AG20443 (cell line): ENCODE measurements at regions not wholly inside any gene's neighbourhood (a gene's known extent, or its start where the extent isn't known, plus 50 kb on each side); places are given as distances from the start of the nearest gene placed in this dataset.
"Not testable (repeated sequence)": the region's sequence is repeated elsewhere in the genome, so short reads cannot be mapped to it uniquely, and the experiment has no call there.

Experiments
- DNase-seq: peaks from one replicate; pipeline ENCODE4 v3.0.0; 2012; ENCODE audit warnings: low spot score, mixed read lengths

- no peak for DNase-seq
These were observed 362.2 kb upstream of the IRAK1BP1 start for GRCh38 chr6:78505178-78505577.

DNA sequence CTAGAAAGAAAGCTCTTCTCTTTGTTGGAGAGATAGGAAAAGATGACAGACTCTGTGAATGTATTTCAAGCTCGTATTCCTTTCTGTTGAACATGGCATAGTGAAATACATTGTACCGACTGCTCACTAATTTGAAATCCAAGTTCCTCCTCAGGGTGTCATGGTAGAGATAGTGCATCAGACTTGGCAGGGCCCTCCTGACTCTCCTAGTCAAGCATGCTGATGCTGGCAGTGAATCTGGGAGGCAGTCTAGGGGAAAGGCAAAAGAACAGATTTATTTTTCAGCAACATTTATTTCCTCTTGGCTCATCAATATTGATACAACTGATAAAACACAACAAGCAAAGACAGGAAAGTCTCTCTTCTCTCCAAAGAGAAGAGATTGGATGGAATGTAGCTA, 356.3 kb upstream of the IRAK1BP1 start:
- no peak for DNase-seq

- no peak for DNase-seq
These were observed 353.5 kb upstream of the IRAK1BP1 start for GRCh38 chr6:78513856-78514255.

- no peak for DNase-seq
These were observed 352.1 kb upstream of the IRAK1BP1 start for GRCh38 chr6:78515271-78515670.

DNA sequence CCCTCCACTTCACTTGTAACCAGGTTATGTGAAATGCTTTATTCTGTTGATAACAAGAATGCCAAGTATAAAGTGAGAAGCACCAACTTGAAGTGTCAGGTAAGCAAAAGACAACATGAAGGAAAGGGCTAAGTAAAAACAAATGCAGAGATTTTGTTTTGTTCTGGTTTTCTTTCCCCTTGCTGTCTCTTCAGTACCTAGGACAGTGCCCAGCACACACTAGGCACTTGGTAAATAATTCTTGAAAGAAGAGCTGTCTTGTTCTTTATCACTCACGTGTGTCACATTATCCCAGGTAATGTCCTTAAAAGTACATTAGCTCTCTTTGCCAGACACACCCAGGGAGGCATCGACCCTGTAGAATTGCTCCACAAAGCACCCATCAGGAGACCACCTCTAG, 350.0 kb upstream of the IRAK1BP1 start:
- no peak for DNase-seq

GRCh38 chr6:78523622-78524021, 343.7 kb upstream of the IRAK1BP1 start:
- no peak for DNase-seq

GRCh38 chr6:78525976-78526375, 341.4 kb upstream of the IRAK1BP1 start:
- no peak for DNase-seq

DNA sequence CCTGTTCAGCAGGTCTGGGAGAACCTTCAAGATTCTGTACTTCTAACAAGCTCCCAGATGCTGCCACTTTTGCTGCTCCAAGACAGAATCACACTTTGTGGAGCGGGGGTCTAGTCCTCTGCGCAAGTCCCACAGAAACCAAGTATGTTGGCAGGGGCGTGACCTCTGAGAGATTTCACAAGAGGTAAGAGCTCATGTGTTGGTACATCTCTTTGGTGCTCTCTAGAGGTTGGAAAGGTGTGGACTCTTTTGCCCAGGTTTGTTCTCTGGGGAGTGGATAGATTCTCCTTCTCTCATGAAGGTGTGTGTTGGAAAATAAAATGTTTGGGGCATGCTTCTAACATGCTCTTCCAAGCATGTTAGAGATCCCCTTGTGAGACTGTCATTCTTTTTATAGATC, 340.9 kb upstream of the IRAK1BP1 start:
- DNase-seq = no peak

DNA sequence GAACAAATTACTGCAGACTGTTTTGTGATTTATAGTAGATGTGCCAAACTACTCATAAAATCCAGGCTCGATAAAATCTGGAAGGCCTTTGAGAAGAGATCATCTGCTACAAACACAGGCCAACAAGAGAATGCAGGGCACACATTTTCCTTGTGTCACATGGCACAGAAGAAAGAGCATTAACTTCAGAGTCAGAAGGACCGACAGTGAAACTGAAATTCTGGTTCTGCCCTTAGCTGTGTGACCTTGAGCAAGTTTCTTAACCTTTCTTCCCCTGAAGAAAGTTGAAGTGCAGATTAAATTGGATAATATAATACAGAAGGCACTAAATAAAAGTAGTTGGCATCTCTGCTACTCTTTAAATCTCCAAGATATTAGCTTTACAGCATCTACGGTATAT, 338.4 kb upstream of the IRAK1BP1 start:
- DNase-seq = no peak

- DNase-seq = peak; percentile 12
These were observed 337.1 kb upstream of the IRAK1BP1 start for GRCh38 chr6:78530208-78530607.

- no peak for DNase-seq
These were observed 333.9 kb upstream of the IRAK1BP1 start for GRCh38 chr6:78533426-78533825.

DNA sequence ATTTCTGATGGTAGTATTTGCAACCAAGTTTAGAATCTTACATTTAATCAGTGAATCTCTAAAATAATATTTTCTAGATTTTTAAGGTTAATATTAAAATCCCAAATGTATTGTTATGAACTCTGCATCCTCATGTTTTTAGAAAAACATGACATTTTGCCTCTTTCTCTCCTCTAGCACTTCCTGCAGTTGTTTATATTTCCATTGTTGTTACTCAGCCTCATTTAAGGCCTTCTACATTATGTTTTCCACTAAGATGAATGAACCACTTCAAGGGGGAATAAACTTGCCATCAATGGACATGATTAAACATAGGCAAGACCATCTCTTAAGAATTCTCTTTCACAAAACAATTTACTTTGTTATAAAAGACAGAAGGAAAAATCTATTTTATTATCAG, 333.5 kb upstream of the IRAK1BP1 start:
- DNase-seq = no peak

- no peak for DNase-seq
These were observed 329.3 kb upstream of the IRAK1BP1 start for GRCh38 chr6:78538002-78538401.

DNA sequence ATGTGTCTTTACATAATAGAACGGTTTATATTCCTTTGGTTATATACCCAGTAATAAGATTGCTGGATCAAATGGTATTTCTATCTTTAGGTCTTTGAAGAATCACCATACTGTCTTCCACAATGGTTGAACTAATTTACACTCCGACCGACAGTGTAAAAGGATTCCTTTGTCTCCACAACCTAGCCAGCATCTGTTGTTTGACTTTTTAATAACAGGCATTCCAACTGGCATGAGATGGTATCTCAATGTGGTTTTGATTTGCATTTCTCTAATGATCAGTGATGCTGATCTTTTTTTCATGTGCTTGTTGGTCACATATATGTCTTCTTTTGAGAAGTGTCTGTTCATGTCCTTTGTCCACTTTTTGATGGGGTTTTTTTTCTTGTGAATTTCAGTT, 319.7 kb upstream of the IRAK1BP1 start:
- not testable (repeated sequence) for DNase-seq

- DNase-seq = no peak
These were observed 316.0 kb upstream of the IRAK1BP1 start for GRCh38 chr6:78551361-78551760.

- DNase-seq = no peak
These were observed 314.9 kb upstream of the IRAK1BP1 start for GRCh38 chr6:78552435-78552834.

GRCh38 chr6:78554341-78554740, 313.0 kb upstream of the IRAK1BP1 start:
- no peak for DNase-seq

DNA sequence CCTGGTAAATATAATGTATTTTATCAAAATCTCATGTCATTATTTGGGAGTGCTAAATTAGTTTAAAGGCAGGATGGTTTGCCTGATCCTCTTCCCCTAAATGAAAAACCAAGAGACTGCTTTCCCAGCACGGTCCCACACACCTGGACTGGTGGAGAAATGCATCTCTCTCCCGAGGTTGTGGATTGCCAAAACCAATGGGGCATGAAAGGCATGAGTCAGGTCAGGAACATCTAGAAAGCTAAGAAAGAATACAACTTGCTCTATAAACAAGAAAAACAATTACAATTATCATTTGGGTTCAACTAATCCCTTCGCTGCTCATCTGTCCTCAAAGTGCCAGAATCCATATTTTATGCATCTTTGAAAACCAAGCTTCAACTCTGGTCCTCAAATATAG, 308.3 kb upstream of the IRAK1BP1 start:
- DNase-seq = no peak

DNA sequence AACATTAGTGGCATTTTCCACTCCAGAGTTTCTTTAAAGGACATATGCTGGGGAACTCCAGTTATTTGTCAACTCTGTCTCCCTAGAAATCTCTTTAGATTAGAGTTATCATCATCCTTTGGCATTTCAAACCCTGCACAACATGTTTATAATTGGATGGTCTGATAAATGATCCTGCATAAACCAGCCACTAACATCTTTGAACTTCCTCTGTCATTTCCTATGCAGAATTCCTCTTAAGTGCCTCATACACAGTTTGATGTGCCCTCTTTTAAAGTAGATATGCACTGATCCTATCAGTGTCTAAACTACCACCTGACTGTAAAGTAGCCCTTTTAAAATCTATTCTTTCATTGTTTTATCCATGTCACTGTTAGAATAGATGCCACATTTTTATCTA, 306.3 kb upstream of the IRAK1BP1 start:
- DNase-seq = no peak

- DNase-seq = no peak
These were observed 301.4 kb upstream of the IRAK1BP1 start for GRCh38 chr6:78565997-78566396.

GRCh38 chr6:78570044-78570443, 297.3 kb upstream of the IRAK1BP1 start:
- no peak for DNase-seq

GRCh38 chr6:78577585-78577984, 289.8 kb upstream of the IRAK1BP1 start:
- no peak for DNase-seq

DNA sequence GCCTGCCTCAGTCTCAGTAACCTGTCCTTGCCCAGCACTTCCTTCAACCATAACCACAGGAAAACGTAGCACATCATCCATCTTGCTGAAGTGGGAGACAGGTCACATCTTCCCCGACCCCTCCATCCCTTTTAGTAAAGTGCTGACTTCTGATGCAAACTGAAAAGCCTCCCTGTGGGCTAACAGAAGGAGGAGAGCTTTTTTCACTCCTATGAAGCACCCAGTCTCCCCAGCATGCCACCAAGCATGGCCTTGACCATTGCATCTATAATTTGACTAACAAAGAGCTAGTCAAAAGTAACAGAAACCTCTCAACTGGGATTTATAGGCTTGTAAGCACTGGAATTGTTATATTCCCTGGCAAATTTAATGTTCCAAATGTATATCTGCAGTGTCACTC, 288.9 kb upstream of the IRAK1BP1 start:
- no peak for DNase-seq

- DNase-seq = no peak
These were observed 286.4 kb upstream of the IRAK1BP1 start for GRCh38 chr6:78580923-78581322.

GRCh38 chr6:78583079-78583478, 284.3 kb upstream of the IRAK1BP1 start:
- no peak for DNase-seq
